ENCODE measurements at regions not wholly inside any gene's neighbourhood (a gene's known extent, or its start where the extent isn't known, plus 50 kb on each side); places are given as distances from the start of the nearest gene placed in this dataset.

GRCh38 chr1:87418048-87418447 lies 89.4 kb downstream of the LMO4 start:
- TF ChIP-seq EP300 (IDR thresholded peaks at IDR 0.05) (no peak), CTCF (IDR thresholded peaks at IDR 0.05) (no peak), POLR2A (IDR thresholded peaks at IDR 0.05) (no peak), POLR2AphosphoS5 (IDR thresholded peaks at IDR 0.05) (no peak)
- no peaks in the 10 kb centered on the region for H3K4me1 ChIP-seq
- H3K36me3 ChIP-seq, result no peaks in the 10 kb centered on the region
- DNase-seq (ENCODE audit: low spot score in 2 of 2), result no peak
- WGBS, result 76% methylated on average over 3 of the region's 3 CpGs
- no peaks in the 10 kb centered on the region for H3K9me3 ChIP-seq
- no peak overlapping the region for H3K4me3 ChIP-seq
- H3K27me3 ChIP-seq, result no peaks in the 10 kb centered on the region
- no peak overlapping the region for H3K27ac ChIP-seq

DNA sequence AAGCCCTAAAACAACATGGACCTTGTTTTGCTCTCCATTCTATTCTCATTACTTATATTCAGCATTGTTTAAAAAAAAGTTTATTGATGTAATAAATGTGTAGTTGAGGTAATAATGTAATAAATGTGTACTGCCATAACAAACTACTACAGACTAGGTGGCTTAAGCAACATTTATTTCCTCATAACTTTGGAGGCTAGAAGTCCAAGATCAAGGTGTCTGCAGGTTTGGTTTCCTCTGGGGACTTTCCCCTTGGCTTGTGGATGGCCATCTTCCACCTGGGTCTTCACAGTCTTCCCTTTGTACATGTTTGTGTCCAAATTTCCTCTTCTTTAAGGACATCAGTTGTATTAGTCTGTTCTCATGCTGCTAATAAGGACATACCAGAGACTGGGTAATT lies 93.1 kb downstream of the LMO4 start:
- no peak overlapping the region for H3K27ac ChIP-seq
- H3K36me3 ChIP-seq, result no peaks in the 10 kb centered on the region
- no peaks in the 10 kb centered on the region for H3K27me3 ChIP-seq
- DNase-seq (ENCODE audit: low spot score in 2 of 2), result no peak
- no peaks in the 10 kb centered on the region for H3K9me3 ChIP-seq
- H3K4me1 ChIP-seq, result no peaks in the 10 kb centered on the region
- no peak overlapping the region for H3K4me3 ChIP-seq
- TF ChIP-seq EP300 (IDR thresholded peaks at IDR 0.05), result no peak
- TF ChIP-seq POLR2A (IDR thresholded peaks at IDR 0.05), result no peak
- TF ChIP-seq POLR2AphosphoS5 (IDR thresholded peaks at IDR 0.05), result no peak
- TF ChIP-seq CTCF (IDR thresholded peaks at IDR 0.05), result no peak

DNA sequence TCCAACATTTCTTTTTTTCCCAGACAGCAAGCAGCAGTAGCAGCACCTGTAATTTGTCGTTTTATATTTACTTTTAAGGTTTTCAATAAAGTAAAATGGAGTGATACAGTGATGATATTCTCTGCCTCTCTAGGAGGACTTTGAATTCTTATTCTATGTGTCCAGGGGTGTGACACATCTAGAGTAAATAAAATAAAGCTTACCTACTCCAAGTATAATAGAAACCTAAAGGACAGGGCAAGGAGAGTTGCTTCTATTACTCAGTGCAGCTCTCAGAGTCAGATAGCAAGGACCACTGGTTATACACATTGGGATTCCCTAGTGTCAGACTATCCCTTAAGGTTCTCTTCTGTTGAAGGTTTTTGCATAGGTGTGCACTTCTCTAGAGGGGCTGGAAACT lies 95.9 kb downstream of the LMO4 start:
- H3K4me1 ChIP-seq, result no peaks in the 10 kb centered on the region
- H3K36me3 ChIP-seq, result no peaks in the 10 kb centered on the region
- DNase-seq (ENCODE audit: low spot score in 2 of 2), result no peak
- H3K27ac ChIP-seq, result no peak overlapping the region
- H3K27me3 ChIP-seq, result no peaks in the 10 kb centered on the region
- TF ChIP-seq POLR2A (IDR thresholded peaks at IDR 0.05), result no peak
- no peak for TF ChIP-seq CTCF (IDR thresholded peaks at IDR 0.05)
- no peak for TF ChIP-seq EP300 (IDR thresholded peaks at IDR 0.05)
- TF ChIP-seq POLR2AphosphoS5 (IDR thresholded peaks at IDR 0.05), result no peak
- 91% methylated on average over 1 of the region's 1 CpG for WGBS
- no peak overlapping the region for H3K4me3 ChIP-seq
- H3K9me3 ChIP-seq, result no peaks in the 10 kb centered on the region

DNA sequence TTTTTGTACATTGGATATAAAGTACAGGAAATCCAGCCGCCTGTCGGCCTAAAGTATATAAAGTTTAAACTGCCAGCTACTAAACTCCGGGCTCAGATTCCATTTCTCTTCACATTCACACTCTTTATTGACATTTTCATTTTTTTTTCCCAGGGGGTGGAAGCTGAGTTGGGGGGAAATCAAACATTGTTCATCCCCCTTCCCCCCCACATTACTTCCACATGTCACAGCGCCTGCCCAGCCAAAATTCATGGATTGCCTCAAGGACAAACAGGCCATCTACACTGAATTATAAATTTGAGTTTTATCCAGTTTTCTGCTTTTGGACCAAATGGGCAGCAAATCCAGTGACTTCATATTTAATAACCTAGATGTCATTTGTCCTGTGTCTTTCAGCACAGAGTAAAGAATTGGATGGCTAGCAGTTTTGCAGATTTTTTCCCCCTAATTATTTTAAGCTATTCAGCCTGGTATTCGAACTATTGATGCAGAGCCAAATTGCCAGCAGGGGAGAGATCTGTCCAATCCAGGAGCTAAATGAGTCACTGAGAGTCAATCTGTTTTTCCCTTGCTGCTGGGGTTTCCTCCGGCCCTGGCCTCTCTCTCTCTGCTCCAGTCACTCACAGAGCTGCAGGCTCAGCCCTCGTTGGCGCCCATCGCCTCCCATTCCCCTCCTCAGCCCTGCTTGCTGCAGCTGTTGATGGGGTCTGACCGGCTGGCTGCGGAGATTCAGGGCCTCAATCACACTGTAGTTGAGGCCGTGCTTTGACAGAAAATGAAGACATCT lies 98.0 kb downstream of the LMO4 start:
- DNase-seq (ENCODE audit: low spot score in 2 of 2), result no peak
- no peak for TF ChIP-seq POLR2A (IDR thresholded peaks at IDR 0.05)
- TF ChIP-seq POLR2AphosphoS5 (IDR thresholded peaks at IDR 0.05), result no peak
- no peak for TF ChIP-seq EP300 (IDR thresholded peaks at IDR 0.05)
- TF ChIP-seq CTCF (IDR thresholded peaks at IDR 0.05), result no peak
- WGBS, result 58% methylated on average over 12 of the region's 12 CpGs

GRCh38 chr1:87428367-87428766 lies 99.7 kb downstream of the LMO4 start:
- H3K27me3 ChIP-seq, result no peaks in the 10 kb centered on the region
- TF ChIP-seq POLR2AphosphoS5 (IDR thresholded peaks at IDR 0.05), result no peak
- TF ChIP-seq POLR2A (IDR thresholded peaks at IDR 0.05), result no peak
- TF ChIP-seq EP300 (IDR thresholded peaks at IDR 0.05), result no peak
- no peak for TF ChIP-seq CTCF (IDR thresholded peaks at IDR 0.05)
- no peak for DNase-seq (ENCODE audit: low spot score in 2 of 2)
- H3K4me1 ChIP-seq, result peaks cover 7% of the 10 kb centered on the region
- no peaks in the 10 kb centered on the region for H3K9me3 ChIP-seq
- no peak overlapping the region for H3K4me3 ChIP-seq
- H3K27ac ChIP-seq, result no peak overlapping the region
- WGBS, result 92% methylated on average over 3 of the region's 3 CpGs
- no peaks in the 10 kb centered on the region for H3K36me3 ChIP-seq

More for the DNA sequence above, 98.0 kb downstream of the LMO4 start:
- Histone ChIP-seq H3K27ac (no peak overlapping the region), H3K36me3 (no peaks in the 10 kb centered on the region), H3K4me1 (no peaks in the 10 kb centered on the region), H3K4me3 (no peak overlapping the region), H3K27me3 (no peaks in the 10 kb centered on the region), H3K9me3 (no peaks in the 10 kb centered on the region)

All from suprapubic skin (tissue), 4 donors.